Tibial nerve (tissue), 4 donors: ENCODE measurements at regions not wholly inside any gene's neighbourhood (a gene's known extent, or its start where the extent isn't known, plus 50 kb on each side); places are given as distances from the start of the nearest gene placed in this dataset.

Experiments
- DNase-seq, 2 donors: peaks; one replicate each; pipeline ENCODE4 v3.0.0-alpha.2; 2019; ENCODE audit warnings: low spot score in 2 of 2
- H3K27ac ChIP-seq, 4 donors: fragments of 200-600 bp; sonication (generic) in 3 of 4; one replicate each; pipeline ENCODE4 v1.5.1; 2017 to 2019; ENCODE audit warnings: mild to moderate bottlenecking in 1 of 4
- H3K27me3 ChIP-seq, 2 donors: fragments of 200-600 bp; sonication (generic) in 1 of 2; one replicate each; pipeline versions ENCODE4 v1.5.1 to v1.6.0; 2017 to 2019
- H3K36me3 ChIP-seq, 3 donors: fragments of 200-600 bp; sonication (generic); one replicate each; pipeline ENCODE4 v1.5.1; 2018 to 2019
- H3K4me1 ChIP-seq, 4 donors: fragments of 200-600 bp; sonication (generic) in 3 of 4; one replicate each; pipeline ENCODE4 v1.5.1; 2017 to 2019
- H3K4me3 ChIP-seq, 4 donors: fragments of 200-600 bp; sonication (generic) in 3 of 4; one replicate each; pipeline ENCODE4 v1.5.1; 2017 to 2019; ENCODE audit warnings: mild to moderate bottlenecking in 1 of 4, moderate library complexity in 1 of 4
- H3K9me3 ChIP-seq, 4 donors: fragments of 200-600 bp; sonication (generic) in 3 of 4; one replicate each; pipeline ENCODE4 v1.5.1; 2017 to 2019
- CTCF ChIP-seq, 5 experiments: fragments of 200-600 bp in 3 of 5; fragments of 450-650 bp in 2 of 5; sonication (generic) in 3 of 5; IDR thresholded peaks; one replicate each; pipeline ENCODE4 v1.5.1; 2016 to 2019; ENCODE audit warnings: antibody characterized with exemption in 5 of 5, mild to moderate bottlenecking in 3 of 5, moderate library complexity in 2 of 5
- EP300 ChIP-seq, 2 donors: sonication (generic); formaldehyde crosslinking; IDR thresholded peaks; one replicate each; pipeline ENCODE4 v1.6.1; 2017; ENCODE audit warnings: antibody characterized with exemption in 2 of 2, mild to moderate bottlenecking in 1 of 2
- POLR2A ChIP-seq, 2 donors: fragments of 450-650 bp; IDR thresholded peaks; one replicate each; pipeline ENCODE4 v1.6.1; 2017; ENCODE audit warnings: antibody characterized with exemption in 2 of 2, mild to moderate bottlenecking in 2 of 2, moderate library complexity in 2 of 2
- WGBS, 2 donors: methylation state at CpG; one replicate each; pipeline ENCODE4 v1.1.5; 2018; 5-methylcytosine and 5-hydroxymethylcytosine counted together

GRCh38 chr3:150077581-150078247, 107.0 kb upstream of the PFN2 start:
- Histone ChIP-seq H3K27me3 (no peaks in the 10 kb centered on the region), H3K4me3 (no peak overlapping the region), H3K27ac (no peak overlapping the region), H3K36me3 (no peaks in the 10 kb centered on the region), H3K9me3 (peaks cover 0 to 15% (median 0%) of the 10 kb centered on the region in 4 donors), H3K4me1 (peaks cover 0 to 4% (median 0%) of the 10 kb centered on the region in 4 donors)
- TF ChIP-seq CTCF (IDR thresholded peaks at IDR 0.05) (no peak), POLR2A (IDR thresholded peaks at IDR 0.05) (no peak), EP300 (IDR thresholded peaks at IDR 0.05) (no peak)
- 53% methylated on average over 4 of the region's 4 CpGs for WGBS, 2 donors
- DNase-seq: no peak

GRCh38 chr3:150077107-150077506, 106.4 kb upstream of the PFN2 start:
- DNase-seq: no peak
- WGBS, 2 donors: 71 to 80% methylated on average over 3 of the region's 3 CpGs
- no peak for TF ChIP-seq POLR2A (IDR thresholded peaks at IDR 0.05)
- no peak for TF ChIP-seq CTCF (IDR thresholded peaks at IDR 0.05)
- no peak for TF ChIP-seq EP300 (IDR thresholded peaks at IDR 0.05)

GRCh38 chr3:150076443-150076842, 105.7 kb upstream of the PFN2 start:
- WGBS, 2 donors: 95 to 96% methylated on average over 2 of the region's 2 CpGs
- no peak overlapping the region for H3K4me3 ChIP-seq
- no peaks in the 10 kb centered on the region for H3K36me3 ChIP-seq
- DNase-seq: no peak
- H3K27ac ChIP-seq: no peak overlapping the region
- no peaks in the 10 kb centered on the region for H3K27me3 ChIP-seq
- no peak for TF ChIP-seq POLR2A (IDR thresholded peaks at IDR 0.05)
- no peak for TF ChIP-seq CTCF (IDR thresholded peaks at IDR 0.05)
- TF ChIP-seq EP300 (IDR thresholded peaks at IDR 0.05): no peak
- peaks cover 0 to 15% (median 0%) of the 10 kb centered on the region in 4 donors for H3K9me3 ChIP-seq
- peaks cover 0 to 4% (median 0%) of the 10 kb centered on the region in 4 donors for H3K4me1 ChIP-seq

More at GRCh38 chr3:150077107-150077506, 106.4 kb upstream of the PFN2 start:
- Histone ChIP-seq H3K4me3 (no peak overlapping the region), H3K36me3 (no peaks in the 10 kb centered on the region), H3K27me3 (no peaks in the 10 kb centered on the region), H3K9me3 (peaks cover 0 to 15% (median 0%) of the 10 kb centered on the region in 4 donors), H3K27ac (no peak overlapping the region), H3K4me1 (peaks cover 0 to 4% (median 0%) of the 10 kb centered on the region in 4 donors)

- DNase-seq: no peak
- TF ChIP-seq CTCF (IDR thresholded peaks at IDR 0.05) (no peak), POLR2A (IDR thresholded peaks at IDR 0.05) (no peak), EP300 (IDR thresholded peaks at IDR 0.05) (no peak)
- 92 to 93% methylated on average over 11 of the region's 11 CpGs for WGBS, 2 donors
- Histone ChIP-seq H3K4me1 (peaks cover 0 to 4% (median 0%) of the 10 kb centered on the region in 4 donors), H3K27ac (no peak overlapping the region), H3K27me3 (no peaks in the 10 kb centered on the region), H3K4me3 (no peak overlapping the region), H3K9me3 (peaks cover 0 to 15% (median 0%) of the 10 kb centered on the region in 4 donors), H3K36me3 (no peaks in the 10 kb centered on the region)
Measured at GRCh38 chr3:150075417-150075865, 104.7 kb upstream of the PFN2 start.

GRCh38 chr3:150074697-150075416, 104.2 kb upstream of the PFN2 start:
- no peak for DNase-seq
- no peak overlapping the region for H3K27ac ChIP-seq
- H3K4me3 ChIP-seq: no peak overlapping the region
- WGBS, 2 donors: 73 to 75% methylated on average over 7 of the region's 7 CpGs
- H3K36me3 ChIP-seq: no peaks in the 10 kb centered on the region
- no peaks in the 10 kb centered on the region for H3K27me3 ChIP-seq
- H3K9me3 ChIP-seq: peaks cover 0 to 15% (median 0%) of the 10 kb centered on the region in 4 donors
- peaks cover 0 to under 1% (median 0%) of the 10 kb centered on the region in 4 donors for H3K4me1 ChIP-seq
- no peak for TF ChIP-seq EP300 (IDR thresholded peaks at IDR 0.05)
- no peak for TF ChIP-seq CTCF (IDR thresholded peaks at IDR 0.05)
- TF ChIP-seq POLR2A (IDR thresholded peaks at IDR 0.05): no peak
